IMR-90 (cell line): ENCODE measurements at regions not wholly inside any gene's neighbourhood (a gene's known extent, or its start where the extent isn't known, plus 50 kb on each side); places are given as distances from the start of the nearest gene placed in this dataset.

ENCODE experiments used
- ATAC-seq: fragments of 200-7000 bp; cut with Tn5 transposase; 2 replicates; pipeline ENCODE4 v1.9.1; 2020; ENCODE audit warnings: low read depth, mild to moderate bottlenecking, moderate library complexity
- BruUV-seq: library from RNA; stranded (reverse); fragments of 400-500 nt; replicated peaks from 2 replicates; lab custom pipeline; 2021; lab: Mats Ljungman, UMichigan
- CTCF ChIA-PET: fragments of 300-600 bp; formaldehyde crosslinking; extraction: SDS; loops from one replicate; lab custom pipeline; 2021; ENCODE audit warnings: antibody characterized with exemption; lab: Yijun Ruan, JAX
- POLR2A ChIA-PET: fragments of 300-600 bp; sonication (Branson Sonifier 250); formaldehyde crosslinking; loops from one replicate; lab custom pipeline; 2022; ENCODE audit warnings: antibody characterized with exemption; ENCODE audit not compliant: unreplicated experiment; lab: Charles Lee
- DNase-seq: peaks from one replicate; pipeline ENCODE4 v3.0.0; 2013
- H2AFZ ChIP-seq: replicated peaks from 2 replicates; pipeline ENCODE3; 2013; ENCODE audit warnings: low read length, mild to moderate bottlenecking; ENCODE audit not compliant: poor library complexity
- H2AK5ac ChIP-seq: 2 replicates; pipeline ENCODE4 v1.6.1; 2013; ENCODE audit warnings: low read depth, low read length, inconsistent platforms
- H2AK9ac ChIP-seq: replicated peaks from 2 replicates; pipeline ENCODE3; 2013; ENCODE audit warnings: mild to moderate bottlenecking, low read depth, low read length, moderate library complexity; ENCODE audit not compliant: poor library complexity
- H2BK120ac ChIP-seq: 2 replicates; pipeline ENCODE4 v1.6.1; 2013; ENCODE audit warnings: low read depth, low read length, inconsistent platforms
- H2BK15ac ChIP-seq: 3 replicates; pipeline ENCODE4 v1.6.1; 2013; ENCODE audit warnings: low read depth, low read length, inconsistent platforms
- H2BK20ac ChIP-seq: 2 replicates; pipeline ENCODE4 v1.6.1; 2013; ENCODE audit warnings: low read depth, mild to moderate bottlenecking, inconsistent platforms, low read length, moderate library complexity
- H2BK5ac ChIP-seq: 2 replicates; pipeline ENCODE4 v1.6.1; 2013; ENCODE audit warnings: mild to moderate bottlenecking, low read depth, low read length, inconsistent platforms; ENCODE audit not compliant: poor library complexity, severe bottlenecking
- H3K14ac ChIP-seq: replicated peaks from 2 replicates; pipeline ENCODE4 v1.6.1; 2013; ENCODE audit warnings: low read depth, low read length, inconsistent platforms
- H3K18ac ChIP-seq: 2 replicates; pipeline ENCODE4 v1.6.1; 2013; ENCODE audit warnings: low read depth, low read length, control low read depth
- H3K23ac ChIP-seq: 2 replicates; pipeline ENCODE4 v1.6.1; 2013; ENCODE audit warnings: low read depth, low read length, inconsistent platforms
- H3K27ac ChIP-seq: 2 replicates; pipeline ENCODE4 v1.5.1; 2013; ENCODE audit warnings: mild to moderate bottlenecking, control low read depth, low read length; ENCODE audit not compliant: insufficient read depth
- H3K27me3 ChIP-seq: 2 replicates; pipeline ENCODE4 v1.6.1; 2013; ENCODE audit warnings: low read length; ENCODE audit not compliant: control insufficient read depth, insufficient read depth
- H3K36me3 ChIP-seq: 2 replicates; pipeline ENCODE4 v1.6.1; 2013; ENCODE audit warnings: low read length, mixed read lengths; ENCODE audit not compliant: control insufficient read depth, insufficient read depth
- H3K4ac ChIP-seq: 2 replicates; pipeline ENCODE4 v1.6.1; 2013; ENCODE audit warnings: low read depth, low read length, inconsistent platforms
- H3K4me1 ChIP-seq: 2 replicates; pipeline ENCODE4 v1.6.1; 2013; ENCODE audit warnings: low read length, mixed read lengths; ENCODE audit not compliant: control insufficient read depth, insufficient read depth
- H3K4me2 ChIP-seq: 2 replicates; pipeline ENCODE4 v1.6.1; 2013; ENCODE audit warnings: low read depth, mild to moderate bottlenecking, control low read depth, low read length, moderate library complexity
- H3K4me3 ChIP-seq: 2 replicates; pipeline ENCODE4 v1.5.1; 2013; ENCODE audit warnings: low read depth, mild to moderate bottlenecking, control low read depth, low read length, moderate library complexity; ENCODE audit not compliant: insufficient read depth
- H3K56ac ChIP-seq: 2 replicates; pipeline ENCODE4 v1.6.1; 2013; ENCODE audit warnings: low read length, inconsistent platforms; ENCODE audit not compliant: insufficient read depth; ENCODE audit errors: extremely low read depth
- H3K79me1 ChIP-seq, 2 experiments: 2 replicates each; pipeline ENCODE4 v1.6.1; 2013; ENCODE audit warnings: low read length in 2 of 2, inconsistent platforms in 1 of 2, low read depth in 1 of 2
- H3K9ac ChIP-seq: 2 replicates; pipeline ENCODE4 v1.6.1; 2013; ENCODE audit warnings: low read depth, low read length, control low read depth
- H3K9me1 ChIP-seq: 2 replicates; pipeline ENCODE4 v1.6.1; 2013; ENCODE audit warnings: low read length, inconsistent platforms; ENCODE audit not compliant: insufficient read depth
- H3K9me3 ChIP-seq: 2 replicates; pipeline ENCODE4 v1.6.1; 2013; ENCODE audit warnings: low read length; ENCODE audit not compliant: control insufficient read depth, insufficient read depth
- H4K20me1 ChIP-seq: 2 replicates; pipeline ENCODE4 v1.6.1; 2013; ENCODE audit warnings: low read length, inconsistent platforms; ENCODE audit not compliant: insufficient read depth
- H4K5ac ChIP-seq: 2 replicates; pipeline ENCODE4 v1.6.1; 2013; ENCODE audit warnings: mild to moderate bottlenecking, low read depth, low read length, control low read depth
- H4K8ac ChIP-seq, 2 experiments: 2 replicates each; pipeline ENCODE4 v1.6.1; 2013; ENCODE audit warnings: low read depth in 2 of 2, low read length in 2 of 2, control low read depth in 1 of 2, inconsistent platforms in 1 of 2
- H4K91ac ChIP-seq: 2 replicates; pipeline ENCODE4 v1.6.1; 2013; ENCODE audit warnings: low read depth, low read length, inconsistent platforms; ENCODE audit not compliant: insufficient read depth
- CEBPB ChIP-seq: IDR thresholded peaks from 2 replicates; pipeline ENCODE4 v1.6.1; 2012; ENCODE audit warnings: low read depth, low read length, improper control_type of control experiment
- MAZ ChIP-seq: IDR thresholded peaks from 2 replicates; pipeline ENCODE4 v1.6.1; 2012; ENCODE audit warnings: low read depth, mild to moderate bottlenecking, low read length, improper control_type of control experiment, moderate library complexity, borderline replicate concordance
- POLR2A ChIP-seq: IDR thresholded peaks from 2 replicates; pipeline ENCODE4 v1.6.1; 2012; ENCODE audit warnings: mild to moderate bottlenecking, low read depth, low read length
- RAD21 ChIP-seq: IDR thresholded peaks from 2 replicates; pipeline ENCODE4 v1.6.1; 2012; ENCODE audit warnings: low read length, improper control_type of control experiment
- SMC3 ChIP-seq: fragments of 150-350 bp; IDR thresholded peaks from 2 replicates; pipeline ENCODE4 v1.6.1; 2016; ENCODE audit warnings: low read depth, mild to moderate bottlenecking, antibody characterized with exemption, low read length, moderate library complexity
- WGBS, 2 experiments: methylation state at CpG; one replicate each; pipeline versions ENCODE4 v1.1.5 to v1.1.7; 2013; ENCODE audit warnings: missing lambda C conversion rate in 2 of 2; ENCODE audit not compliant: insufficient read length in 1 of 2; ENCODE audit errors: extremely low coverage in 2 of 2; 5-methylcytosine and 5-hydroxymethylcytosine counted together
- dilution Hi-C: fragments of 300-500 bp; cut with HindIII; formaldehyde crosslinking; loops from one replicate; pipeline ENCODE4 v1.14.3; 2018; ENCODE audit warnings: low sequenced_read_pairs; ENCODE audit not compliant: unreplicated experiment
- in situ Hi-C: fragments of 300-500 bp; cut with MboI; formaldehyde crosslinking; loops from 3 replicates; pipeline ENCODE4 v1.14.3; 2019; ENCODE audit warnings: low sequenced_read_pairs, inconsistent platforms, mixed read lengths
- intact Hi-C: fragments of 100-400 bp; cut with micrococcal nuclease; formaldehyde crosslinking; loops from 2 replicates; pipeline ENCODE4 v1.10.0; 2022

DNA sequence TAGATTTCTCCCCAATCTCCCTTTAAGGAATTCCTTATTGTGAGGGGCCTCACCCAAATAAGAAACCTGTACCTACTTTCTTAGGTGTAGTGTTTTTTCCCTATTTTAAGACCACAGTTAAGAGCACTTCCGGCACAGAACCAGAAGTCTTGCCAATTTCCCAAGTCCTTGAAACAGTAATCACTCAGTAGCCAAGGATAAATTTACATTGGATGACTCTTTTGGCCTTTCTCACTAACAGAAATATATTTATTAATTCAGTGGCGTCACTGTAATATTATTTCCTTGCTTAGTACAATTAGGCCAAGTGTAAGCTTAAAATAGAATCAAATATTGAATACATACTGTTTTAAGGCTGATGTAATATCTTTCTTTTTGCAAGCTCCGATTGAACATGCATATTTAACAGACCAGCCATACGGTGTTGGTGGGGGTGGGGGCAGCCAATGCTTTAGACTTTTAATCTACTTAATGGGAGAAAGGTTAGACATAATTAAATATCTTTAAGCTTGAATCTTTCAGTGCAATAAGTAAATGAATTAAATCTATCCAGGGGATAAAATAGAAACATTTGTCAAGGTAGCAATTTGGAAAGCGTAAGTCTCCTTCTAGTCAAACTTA, 50.8 kb upstream of the ITGA6 start:
- Histone ChIP-seq H3K9ac (no peak overlapping the region), H3K4me2 (no peak overlapping the region), H3K27me3 (peaks cover 2% of the 10 kb centered on the region; the same call in 1 of the 2 replicates), H2BK5ac (no peak overlapping the region), H3K4me1 (no peaks in the 10 kb centered on the region; the same call in 1 of the 2 replicates), H3K9me1 (no peaks in the 10 kb centered on the region), H3K79me1 (no peaks in the 10 kb centered on the region), H3K4me3 (no peak overlapping the region), H4K20me1 (no peaks in the 10 kb centered on the region), H4K91ac (no peak overlapping the region), H3K9me3 (no peaks in the 10 kb centered on the region), H4K8ac (no peak overlapping the region), H4K5ac (no peak overlapping the region), H3K36me3 (no peaks in the 10 kb centered on the region), H2BK15ac (no peak overlapping the region), H2AK5ac (no peak overlapping the region), H2AK9ac (no peak overlapping the region), H2BK120ac (no peak overlapping the region), H2AFZ (no peak overlapping the region), H3K23ac (no peak overlapping the region), H3K14ac (no peak overlapping the region), H3K18ac (no peak overlapping the region), H3K56ac (no peak overlapping the region), H3K4ac (no peak overlapping the region), H2BK20ac (no peak overlapping the region), H3K27ac (no peak overlapping the region)
- no TSS peak for BruUV-seq
- WGBS, 2 experiments = no CpG with 5 or more reads among the region's 5 CpGs
- DNase-seq (no peak), ATAC-seq (no peak)
- CTCF ChIA-PET = no interaction called here
- dilution Hi-C loops (no loop called here), intact Hi-C loops (no loop called here), in situ Hi-C loops (no loop called here)
- POLR2A ChIA-PET = interaction anchor here (0.6 kb wide), 1 partner anchor 325 kb away, joined by 3 read pairs; no protein-coding TSS in a partner anchor
- no peak for TF ChIP-seq CEBPB
- no peak for TF ChIP-seq POLR2A
- TF ChIP-seq RAD21 = no peak
- TF ChIP-seq SMC3 = no peak
- TF ChIP-seq MAZ = no peak
